ENCODE measurements at regions not wholly inside any gene's neighbourhood (a gene's known extent, or its start where the extent isn't known, plus 50 kb on each side); places are given as distances from the start of the nearest gene placed in this dataset.

DNA sequence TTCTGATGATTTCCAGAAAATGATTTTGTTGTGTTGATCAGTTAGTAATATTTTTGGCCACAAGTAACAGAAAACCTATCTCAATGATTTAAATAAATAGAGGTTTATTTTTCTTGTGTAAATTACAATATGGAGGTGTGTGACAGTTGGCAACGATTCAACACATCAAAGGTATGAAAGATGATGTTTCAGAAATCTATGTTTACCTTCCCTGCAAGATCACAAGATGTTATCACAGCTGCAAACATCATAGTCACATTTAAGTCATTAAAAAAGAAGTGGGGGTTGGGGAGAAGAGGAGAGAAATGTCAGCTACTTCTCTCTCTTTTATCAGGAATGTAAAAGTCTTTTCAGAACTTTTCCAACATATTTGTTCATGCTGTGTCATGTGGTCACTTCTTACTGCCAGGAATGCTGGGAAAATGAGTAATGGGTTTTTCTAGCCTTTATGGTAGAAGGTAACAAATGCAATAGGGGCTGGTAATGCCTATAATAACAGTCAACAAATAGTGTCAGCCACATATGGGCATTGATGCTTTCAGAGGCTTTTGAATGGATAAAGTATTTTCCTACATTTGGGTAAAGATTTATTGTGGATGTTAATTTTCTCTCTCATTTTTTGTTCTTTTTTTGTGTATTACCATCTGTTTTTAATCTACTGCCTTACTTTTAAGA, 742.7 kb downstream of the TLE1 start (continued):
- TF ChIP-seq SKI (IDR thresholded peaks at IDR 0.05; ENCODE audit: partially characterized antibody) (no peak), EED (CRISPR knock-in tag; IDR thresholded peaks at IDR 0.05) (no peak), AGO2 (optimal IDR thresholded peaks at IDR 0.05; ENCODE audit: low read depth, low read length) (no peak), NR2F2 (IDR thresholded peaks at IDR 0.05; ENCODE audit: borderline replicate concordance, low read depth) (no peak), SAP130 (CRISPR knock-in tag; IDR thresholded peaks at IDR 0.05; ENCODE audit: low read depth) (no peak)

DNA sequence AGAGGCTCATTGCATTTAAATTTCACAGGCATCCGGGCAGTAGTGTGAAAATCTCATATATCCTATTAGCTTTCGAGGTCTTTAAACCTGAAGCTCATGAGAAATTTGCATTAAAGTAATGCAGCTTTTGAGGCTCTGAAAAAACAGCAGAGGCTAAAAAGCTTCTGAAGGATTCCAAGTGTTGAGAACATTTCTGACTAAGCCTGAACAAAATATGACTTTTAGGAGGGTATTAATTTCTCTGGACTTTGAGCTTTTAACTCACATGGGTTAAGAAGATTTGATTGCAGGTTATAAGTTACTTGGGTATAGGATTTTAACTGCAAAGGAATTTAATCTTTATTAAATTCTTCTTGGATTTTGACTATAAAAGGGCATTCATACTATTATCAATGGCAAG, 743.9 kb downstream of the TLE1 start:
- H3K36me3 ChIP-seq (replicated peaks in 1 of 2; ENCODE audit: control insufficient read depth in 1 of 2, insufficient read depth in 2 of 2, low read length in 2 of 2) = no peaks in the 10 kb centered on the region
- BruUV-seq (replicated peaks) = no TSS peak
- in situ Hi-C loops (cut with HindIII; ENCODE audit: extremely low pct_ligation_motif_present, low pct_unique_long_range_greater_than_20kb) (no loop called here), intact Hi-C loops (cut with micrococcal nuclease; ENCODE audit: unreplicated experiment) (no loop called here)
- H3K4me1 ChIP-seq (ENCODE audit: insufficient read depth, low read length) = no peaks in the 10 kb centered on the region
- no peaks in the 10 kb centered on the region for H3K79me2 ChIP-seq (ENCODE audit: insufficient read depth, low read length)
- H2AFZ ChIP-seq (ENCODE audit: low read length) = no peak overlapping the region
- TF ChIP-seq, protein P1, sequence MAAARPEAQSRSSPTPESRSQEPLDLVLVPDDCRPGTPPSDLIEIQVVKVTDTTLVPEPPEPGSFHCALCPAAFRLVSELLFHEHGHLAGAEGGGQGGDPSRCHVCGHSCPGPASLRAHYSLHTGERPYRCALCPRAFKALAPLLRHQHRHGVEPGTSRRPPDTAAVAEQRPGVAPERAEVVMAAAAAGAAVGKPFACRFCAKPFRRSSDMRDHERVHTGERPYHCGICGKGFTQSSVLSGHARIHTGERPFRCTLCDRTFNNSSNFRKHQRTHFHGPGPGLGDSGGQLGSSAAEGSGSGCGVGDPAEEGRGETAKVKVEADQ (CRISPR knock-in tag; IDR thresholded peaks at IDR 0.05; ENCODE audit: borderline replicate concordance) = no peak
- TF ChIP-seq PLRG1 (conservative IDR thresholded peaks at IDR 0.05) (no peak), SRSF1 (optimal IDR thresholded peaks at IDR 0.05; ENCODE audit: low read depth, low read length) (no peak), DNMT3B (CRISPR knock-in tag; conservative IDR thresholded peaks at IDR 0.05) (no peak), CENPT (CRISPR knock-in tag; IDR thresholded peaks at IDR 0.05; ENCODE audit: low read depth) (no peak), ZFP82 (CRISPR knock-in tag; IDR thresholded peaks at IDR 0.05; ENCODE audit: borderline replicate concordance) (no peak), ZFAT (CRISPR knock-in tag; conservative IDR thresholded peaks at IDR 0.05) (no peak), ZNF674 (CRISPR knock-in tag; IDR thresholded peaks at IDR 0.05; ENCODE audit: low read depth) (no peak), SMAD1 (CRISPR knock-in tag; IDR thresholded peaks at IDR 0.05; ENCODE audit: borderline replicate concordance, low read depth) (no peak), NR1H2 (CRISPR knock-in tag; IDR thresholded peaks at IDR 0.05; ENCODE audit: borderline replicate concordance, low read depth) (no peak), ZNF777 (CRISPR knock-in tag; IDR thresholded peaks at IDR 0.05) (no peak)
- TF ChIP-seq, protein P2, sequence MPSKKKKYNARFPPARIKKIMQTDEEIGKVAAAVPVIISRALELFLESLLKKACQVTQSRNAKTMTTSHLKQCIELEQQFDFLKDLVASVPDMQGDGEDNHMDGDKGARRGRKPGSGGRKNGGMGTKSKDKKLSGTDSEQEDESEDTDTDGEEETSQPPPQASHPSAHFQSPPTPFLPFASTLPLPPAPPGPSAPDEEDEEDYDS (CRISPR knock-in tag; IDR thresholded peaks at IDR 0.05) = no peak
- H3K4me2 ChIP-seq (ENCODE audit: low read depth, low read length) = no peak overlapping the region
- no peak for FAIRE-seq
- no peaks in the 10 kb centered on the region for H3K9me3 ChIP-seq (ENCODE audit: low read length)
- no peak for DNase-seq (ENCODE audit: low spot score)
- ATAC-seq = no peak
- no peaks in the 10 kb centered on the region for H3K27me3 ChIP-seq (ENCODE audit: control insufficient read depth in 1 of 2, insufficient read depth in 2 of 2, low read length in 2 of 2)
- no peak overlapping the region for H3K9ac ChIP-seq (ENCODE audit: insufficient read depth, low read depth, low read length)
- WGBS (ENCODE audit: low lambda C conversion rate) = 30% methylated on average over 2 of the region's 2 CpGs
- no peak overlapping the region for H3K4me3 ChIP-seq (replicated peaks in 1 of 3; ENCODE audit: insufficient read depth in 1 of 3, low read depth in 2 of 3, low read length in 3 of 3)
- no peaks in the 10 kb centered on the region for H4K20me1 ChIP-seq (ENCODE audit: insufficient read depth, low read length)
- CTCF ChIA-PET (ENCODE audit: low intra/inter-chr PET ratio, low total read pairs) = no interaction called here
- POLR2A ChIA-PET = no interaction called here
- no peak overlapping the region for H3K27ac ChIP-seq (ENCODE audit: extremely low read length, insufficient read depth, low read length)
